NCI-H1105 treated with DMSO at 0.1 percent for 48 hours (cell line): ENCODE measurements at regions not wholly inside any gene's neighbourhood (a gene's known extent, or its start where the extent isn't known, plus 50 kb on each side); places are given as distances from the start of the nearest gene placed in this dataset.

Source experiments
- DNase-seq: peaks from one replicate; lab custom pipeline; 2025; lab: John Stamatoyannopoulos, UW

- DNase-seq, result no peak
These were observed 119.5 kb upstream of the CD93 start for GRCh38 chr20:23205611-23206041.

DNA sequence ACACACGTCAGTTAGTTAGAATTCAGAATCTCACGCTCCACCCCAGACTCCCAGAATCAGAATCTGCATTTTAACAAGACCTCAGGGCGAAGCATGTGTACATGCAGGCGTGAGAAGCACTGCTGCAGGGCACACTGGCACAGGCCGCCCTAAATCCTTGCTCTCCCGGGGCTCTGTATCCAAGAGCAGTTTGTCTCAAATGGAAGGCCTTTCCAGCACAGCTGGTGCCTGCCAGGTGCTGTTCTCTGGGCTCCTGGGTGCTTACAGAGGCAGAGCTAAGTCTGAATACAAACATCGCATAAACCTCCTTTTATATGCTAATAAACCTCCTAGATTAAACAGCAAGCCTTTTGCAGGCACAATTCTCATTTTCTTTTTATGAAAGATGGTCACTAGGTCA lies 119.1 kb upstream of the CD93 start:
- no peak for DNase-seq

- DNase-seq, result no peak
These were observed 118.0 kb upstream of the CD93 start for GRCh38 chr20:23203951-23204730.

- no peak for DNase-seq
These were observed 117.2 kb upstream of the CD93 start for GRCh38 chr20:23203310-23203709.

DNA sequence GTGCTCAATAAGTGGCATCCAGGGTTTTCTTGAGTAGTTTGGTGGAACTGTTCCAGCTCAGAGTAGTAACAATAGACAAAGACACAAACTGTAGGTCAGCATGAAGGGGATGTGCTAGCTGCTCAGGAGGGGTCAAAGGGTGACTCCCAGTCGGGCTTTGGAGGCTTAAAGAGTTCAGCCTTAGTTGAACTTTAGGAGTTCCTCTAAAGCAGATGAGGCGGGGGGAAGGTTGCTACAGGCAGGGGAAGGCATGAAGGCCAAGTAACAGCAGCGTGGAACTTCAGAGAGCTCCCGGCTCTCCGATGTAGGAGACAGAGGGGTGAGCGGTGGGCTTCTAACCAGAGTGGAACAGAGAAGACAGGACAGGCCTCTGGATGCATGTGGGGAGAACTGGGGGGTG lies 115.5 kb upstream of the CD93 start:
- no peak for DNase-seq

- peak; percentile 19 for DNase-seq
These were observed 114.8 kb upstream of the CD93 start for GRCh38 chr20:23200914-23201313.

GRCh38 chr20:23200413-23200812 lies 114.3 kb upstream of the CD93 start:
- DNase-seq, result no peak

DNA sequence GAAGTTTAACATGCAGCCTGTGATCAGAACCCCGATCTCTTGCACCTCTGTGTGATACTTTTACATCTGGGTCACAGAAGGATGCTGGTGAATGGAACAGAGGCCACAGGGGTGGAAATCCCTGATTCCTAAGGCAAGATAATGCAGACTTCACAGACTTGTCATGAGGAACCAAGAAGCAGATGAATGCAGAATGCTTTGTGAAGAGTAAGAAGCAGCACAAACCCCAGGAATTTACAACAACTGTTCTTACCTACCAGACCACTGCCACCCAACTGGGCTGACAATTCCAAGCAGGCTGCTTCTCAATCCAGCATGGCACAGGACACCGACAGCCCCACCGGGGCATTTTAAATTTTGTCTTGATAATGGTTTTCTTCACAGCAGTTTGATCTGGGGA lies 113.2 kb upstream of the CD93 start:
- DNase-seq, result no peak

DNA sequence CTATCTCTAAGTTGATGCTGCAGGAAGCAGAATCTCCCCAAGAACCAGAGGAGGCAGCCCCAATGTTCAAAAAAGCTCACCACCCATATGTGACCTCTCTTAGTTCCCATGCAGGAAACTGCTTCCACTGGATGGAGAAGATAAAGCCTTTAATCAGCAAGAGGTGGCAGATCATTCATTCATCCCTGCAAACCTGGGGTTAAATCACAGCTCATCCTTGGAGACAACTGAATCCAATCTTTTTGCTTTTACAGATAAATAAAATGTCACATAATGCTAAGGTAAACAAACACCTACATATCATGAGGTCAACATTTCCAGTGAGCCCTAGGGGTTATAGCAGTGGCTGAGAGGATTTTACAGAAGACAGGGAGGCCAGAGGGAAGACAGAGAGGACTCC lies 112.7 kb upstream of the CD93 start:
- no peak for DNase-seq

GRCh38 chr20:23197836-23198235 lies 111.7 kb upstream of the CD93 start:
- DNase-seq, result no peak

GRCh38 chr20:23195636-23196035 lies 109.5 kb upstream of the CD93 start:
- DNase-seq, result no peak

DNA sequence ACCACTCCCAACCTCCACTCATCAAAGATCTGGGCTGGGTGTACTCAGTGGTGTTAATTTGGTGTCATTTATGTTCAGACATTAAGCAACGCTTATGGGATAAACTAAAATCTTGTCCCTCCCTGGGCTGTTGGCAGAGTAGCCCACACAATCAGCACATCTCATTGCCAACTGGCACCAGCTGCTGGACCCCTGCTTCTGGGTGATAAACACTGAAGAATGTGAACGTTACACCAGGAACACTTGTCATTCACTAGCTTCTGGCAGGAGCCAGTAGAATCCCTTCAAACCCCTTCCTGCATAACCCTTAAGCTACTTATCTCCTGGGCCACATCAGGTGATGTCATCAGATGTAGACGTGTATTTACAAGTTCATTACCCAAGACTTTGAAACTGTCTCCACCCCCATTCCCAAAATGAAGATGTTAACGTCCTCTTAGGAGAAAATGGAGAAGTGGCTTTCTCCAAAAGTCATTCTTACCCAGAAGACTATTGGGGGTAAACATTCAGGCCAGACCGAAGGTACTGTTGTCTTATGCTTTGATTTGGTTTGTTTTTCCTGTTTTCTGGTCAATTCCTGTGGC lies 107.8 kb upstream of the CD93 start:
- no peak for DNase-seq

DNA sequence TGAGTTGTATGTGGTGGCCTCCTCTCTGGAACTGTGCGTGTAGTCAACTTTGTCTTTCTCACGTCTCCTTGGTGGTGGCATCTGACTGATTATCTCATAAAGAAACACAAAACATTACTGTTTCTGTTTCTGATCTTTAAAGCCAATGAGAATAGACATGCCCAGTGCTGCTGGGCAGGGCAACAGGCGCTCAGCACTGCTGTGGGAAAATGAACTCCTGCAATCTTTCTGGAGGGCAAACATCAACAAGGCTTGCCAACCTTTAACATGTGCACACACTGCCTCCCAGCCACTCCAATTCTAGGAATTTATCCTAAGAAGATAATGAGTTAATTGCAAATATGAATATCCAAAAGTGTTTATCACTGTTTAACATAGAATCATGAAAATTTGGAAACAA lies 106.3 kb upstream of the CD93 start:
- no peak for DNase-seq

DNA sequence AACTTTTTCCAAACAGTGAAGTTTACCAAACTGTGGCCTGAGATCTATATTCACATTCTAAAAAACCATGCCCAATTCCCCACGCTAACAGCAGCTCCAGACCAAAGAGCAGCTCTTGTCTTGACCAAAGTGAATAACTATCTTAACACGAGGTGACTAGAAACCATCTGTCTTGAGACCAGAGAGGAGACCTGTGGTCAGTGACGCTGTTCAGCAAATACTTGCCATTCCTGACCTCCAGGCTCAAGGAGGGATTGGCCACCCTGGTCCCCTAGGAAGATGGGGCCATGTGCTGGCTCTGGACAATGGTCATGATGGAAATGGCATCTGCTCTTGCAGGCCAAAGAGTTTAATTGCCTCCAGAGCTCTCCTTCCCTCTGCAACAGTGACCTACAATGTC lies 104.4 kb upstream of the CD93 start:
- no peak for DNase-seq

DNA sequence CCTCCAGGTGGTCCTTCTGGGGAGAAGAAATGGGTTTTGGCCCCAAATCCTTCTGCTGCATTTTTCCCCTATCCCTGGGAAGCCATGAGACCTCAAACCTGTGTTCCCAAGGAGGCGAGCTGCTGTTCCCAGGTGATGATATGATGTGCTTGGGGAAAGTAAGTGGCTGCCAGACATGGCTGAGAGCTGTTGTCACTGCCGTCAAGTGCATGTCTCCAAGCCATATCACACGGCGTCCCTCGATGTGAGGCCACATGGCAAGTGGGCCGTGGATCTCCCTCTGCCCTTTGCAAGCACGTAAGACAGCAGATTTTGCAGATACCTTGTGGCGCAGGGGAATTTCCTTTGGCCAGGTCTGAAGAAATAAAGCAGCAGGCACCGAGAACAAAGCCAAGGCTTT lies 103.7 kb upstream of the CD93 start:
- no peak for DNase-seq

DNA sequence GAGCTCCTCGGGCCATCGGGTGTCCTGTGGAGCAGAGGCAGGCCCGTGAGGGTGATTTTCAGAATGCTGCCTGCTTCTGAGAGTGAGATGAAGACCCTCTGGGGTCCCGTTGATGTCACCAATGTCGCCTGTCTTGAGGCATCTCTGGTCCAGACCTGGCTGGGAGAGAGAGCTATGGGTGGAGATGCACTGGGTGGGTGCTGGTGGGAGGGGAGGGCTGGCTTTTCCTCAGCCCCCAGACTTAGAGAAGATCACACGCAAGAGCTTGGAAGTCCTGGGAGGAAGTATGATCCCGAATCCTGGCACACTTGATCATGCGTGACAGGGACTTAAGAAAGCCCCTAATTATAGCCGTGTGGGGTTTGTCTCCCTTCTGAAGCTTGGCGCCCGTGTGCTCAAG lies 103.2 kb upstream of the CD93 start:
- DNase-seq, result no peak

- DNase-seq, result no peak
These were observed 102.4 kb upstream of the CD93 start for GRCh38 chr20:23188377-23189169.

GRCh38 chr20:23187751-23188150 lies 101.6 kb upstream of the CD93 start:
- DNase-seq, result no peak

- DNase-seq, result no peak
These were observed 100.7 kb upstream of the CD93 start for GRCh38 chr20:23186808-23187207.

GRCh38 chr20:23180451-23180921 lies 94.4 kb upstream of the CD93 start:
- DNase-seq, result no peak

DNA sequence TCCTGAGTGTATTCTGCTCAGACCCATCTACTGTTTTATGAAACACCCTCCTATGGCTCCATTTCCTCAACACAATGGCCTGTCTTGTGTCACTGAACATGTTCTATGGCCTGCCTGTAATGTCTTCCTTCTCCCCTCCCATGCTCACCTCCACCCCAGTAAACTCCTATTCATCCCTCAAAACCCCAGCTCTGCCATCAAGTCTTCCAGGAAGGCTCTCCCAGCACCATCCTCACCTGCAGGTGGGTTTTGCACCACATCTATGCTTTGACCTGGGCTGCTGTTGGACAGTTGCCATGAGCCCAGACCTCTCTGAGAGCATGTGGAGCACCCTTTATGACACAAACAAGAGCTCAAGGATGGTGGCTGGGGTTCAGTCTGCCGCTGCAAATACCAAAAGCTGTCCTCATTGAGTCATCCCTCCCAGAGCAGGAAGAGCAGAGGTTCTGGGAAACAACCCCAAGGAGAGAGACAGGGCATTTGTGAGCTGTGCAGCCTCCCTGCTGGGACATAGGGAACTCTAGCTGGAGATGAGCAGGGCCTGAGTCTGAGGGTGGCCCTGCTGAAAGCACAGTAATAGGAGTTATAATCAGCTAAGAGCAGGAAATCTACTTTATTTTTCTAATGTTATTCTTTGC lies 93.8 kb upstream of the CD93 start:
- DNase-seq, result no peak

- no peak for DNase-seq
These were observed 92.7 kb upstream of the CD93 start for GRCh38 chr20:23178806-23179205.

DNA sequence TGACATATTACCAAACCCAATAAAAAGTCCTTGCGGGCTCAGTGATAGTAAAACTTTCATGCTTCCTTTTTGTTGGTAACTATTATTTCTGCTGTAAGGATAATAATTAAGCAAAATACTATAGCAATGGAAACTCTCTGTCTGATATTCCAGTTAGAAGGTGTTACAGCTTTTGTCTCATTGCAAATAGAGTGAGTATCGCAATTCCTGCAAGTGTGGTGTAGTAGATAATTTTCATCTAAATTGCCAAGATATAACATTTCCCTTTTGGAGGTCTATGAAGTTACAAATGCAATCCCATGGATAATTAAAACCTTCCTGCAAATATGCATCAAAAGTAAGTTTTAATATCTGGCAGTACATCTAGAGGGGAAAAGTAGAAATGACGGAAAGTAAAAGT lies 88.7 kb upstream of the CD93 start:
- DNase-seq, result no peak
